GM12872 (cell line): ENCODE measurements at regions not wholly inside any gene's neighbourhood (a gene's known extent, or its start where the extent isn't known, plus 50 kb on each side); places are given as distances from the start of the nearest gene placed in this dataset.

Experiments used
- TF ChIP-seq, protein P1 (sequence below): IDR thresholded peaks from 3 replicates; pipeline ENCODE4 v1.5.1; 2011; ENCODE audit warnings: low read depth, mild to moderate bottlenecking, low read length, moderate library complexity; ENCODE audit not compliant: insufficient read depth

DNA sequence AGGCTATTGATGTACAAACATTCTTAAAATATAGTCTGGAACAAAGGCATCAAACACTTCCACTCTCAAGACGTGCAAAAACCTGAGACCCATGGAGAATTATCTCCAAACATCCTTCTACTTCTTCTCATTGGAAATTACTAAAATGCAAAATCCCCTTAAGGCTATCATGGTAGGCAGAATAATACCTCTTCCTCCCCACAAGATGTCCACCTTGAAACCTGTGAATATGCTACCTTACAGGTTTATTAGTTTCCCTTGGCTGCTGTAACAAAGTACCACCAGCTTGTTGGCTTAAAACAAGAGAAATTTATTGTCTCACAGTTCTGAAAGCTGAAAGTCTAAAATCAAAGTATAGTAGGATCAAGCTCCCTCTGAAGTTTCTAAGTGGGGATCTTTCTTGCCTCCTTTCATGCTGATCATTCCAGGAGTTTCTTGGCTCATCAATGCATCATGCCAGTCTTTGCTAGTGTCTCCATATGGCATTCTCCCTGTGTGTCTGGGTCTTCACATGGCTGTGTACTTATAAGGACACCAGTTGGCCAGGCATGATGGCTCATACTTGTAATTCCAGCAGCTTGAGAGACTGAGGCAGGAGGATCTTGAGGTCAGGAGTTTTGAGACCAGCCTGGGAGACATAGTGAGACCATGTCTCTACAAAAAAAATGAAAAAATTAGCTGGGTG, 163.7 kb upstream of the NCK2 start:
- TF ChIP-seq, protein P1, sequence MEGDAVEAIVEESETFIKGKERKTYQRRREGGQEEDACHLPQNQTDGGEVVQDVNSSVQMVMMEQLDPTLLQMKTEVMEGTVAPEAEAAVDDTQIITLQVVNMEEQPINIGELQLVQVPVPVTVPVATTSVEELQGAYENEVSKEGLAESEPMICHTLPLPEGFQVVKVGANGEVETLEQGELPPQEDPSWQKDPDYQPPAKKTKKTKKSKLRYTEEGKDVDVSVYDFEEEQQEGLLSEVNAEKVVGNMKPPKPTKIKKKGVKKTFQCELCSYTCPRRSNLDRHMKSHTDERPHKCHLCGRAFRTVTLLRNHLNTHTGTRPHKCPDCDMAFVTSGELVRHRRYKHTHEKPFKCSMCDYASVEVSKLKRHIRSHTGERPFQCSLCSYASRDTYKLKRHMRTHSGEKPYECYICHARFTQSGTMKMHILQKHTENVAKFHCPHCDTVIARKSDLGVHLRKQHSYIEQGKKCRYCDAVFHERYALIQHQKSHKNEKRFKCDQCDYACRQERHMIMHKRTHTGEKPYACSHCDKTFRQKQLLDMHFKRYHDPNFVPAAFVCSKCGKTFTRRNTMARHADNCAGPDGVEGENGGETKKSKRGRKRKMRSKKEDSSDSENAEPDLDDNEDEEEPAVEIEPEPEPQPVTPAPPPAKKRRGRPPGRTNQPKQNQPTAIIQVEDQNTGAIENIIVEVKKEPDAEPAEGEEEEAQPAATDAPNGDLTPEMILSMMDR = no peak

DNA sequence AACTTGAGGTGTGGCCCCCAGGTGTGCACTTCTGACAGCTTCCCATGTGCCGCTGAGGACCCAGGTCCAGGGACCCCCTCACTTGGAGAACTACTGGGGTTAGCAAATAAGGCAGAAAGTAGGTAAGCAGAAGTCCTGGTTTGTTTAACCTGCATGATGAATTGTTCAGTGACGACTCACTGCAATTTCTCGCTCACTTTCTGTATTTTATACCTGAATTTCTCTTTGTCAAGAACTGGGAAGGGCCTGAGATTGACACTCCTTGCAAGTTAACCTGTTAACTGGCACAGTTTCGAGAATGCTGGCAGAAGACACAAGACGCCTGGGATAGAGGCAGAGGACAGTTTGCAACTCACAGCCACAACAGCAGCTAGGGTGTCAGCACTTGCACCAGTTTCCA, 164.5 kb upstream of the NCK2 start:
- TF ChIP-seq, protein P1 = no peak

DNA sequence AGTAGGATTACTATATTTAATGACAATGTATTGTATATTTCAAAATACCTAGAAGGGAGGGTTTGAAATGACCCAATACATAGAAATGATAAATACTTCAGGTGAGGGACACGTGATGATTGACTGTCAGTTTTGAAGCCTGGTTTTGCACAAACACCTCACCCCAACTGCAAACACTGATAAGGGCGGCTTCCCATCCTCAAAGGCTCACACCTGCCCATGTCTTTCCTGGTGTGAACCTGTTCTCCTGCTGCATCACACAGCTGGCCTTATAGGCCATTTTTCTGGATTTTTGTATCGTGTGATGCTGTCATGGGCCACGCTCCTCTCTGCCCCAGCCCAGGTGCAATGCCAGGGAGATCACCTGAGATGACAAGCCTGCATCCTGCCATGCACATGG, 166.5 kb upstream of the NCK2 start:
- TF ChIP-seq, protein P1 = no peak

DNA sequence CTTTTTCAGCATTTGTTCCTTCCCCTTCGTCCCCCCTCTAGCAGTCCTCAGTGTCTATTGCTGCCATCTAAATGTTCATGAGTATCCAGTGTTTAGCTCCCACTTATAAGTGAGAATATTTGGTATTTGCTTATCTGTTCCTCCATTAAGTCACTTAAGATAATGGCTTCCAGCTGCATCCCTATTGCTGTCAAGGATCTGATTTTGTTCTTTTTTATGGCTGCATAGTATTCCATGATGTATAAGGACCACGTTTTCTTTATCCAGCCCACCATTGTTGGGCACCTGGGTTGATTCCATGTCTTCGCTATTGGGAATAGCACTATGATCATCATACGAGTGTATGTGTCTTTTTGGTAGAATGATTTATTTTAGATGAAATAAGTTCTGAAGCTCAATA, 166.9 kb upstream of the NCK2 start:
- TF ChIP-seq, protein P1 = no peak

DNA sequence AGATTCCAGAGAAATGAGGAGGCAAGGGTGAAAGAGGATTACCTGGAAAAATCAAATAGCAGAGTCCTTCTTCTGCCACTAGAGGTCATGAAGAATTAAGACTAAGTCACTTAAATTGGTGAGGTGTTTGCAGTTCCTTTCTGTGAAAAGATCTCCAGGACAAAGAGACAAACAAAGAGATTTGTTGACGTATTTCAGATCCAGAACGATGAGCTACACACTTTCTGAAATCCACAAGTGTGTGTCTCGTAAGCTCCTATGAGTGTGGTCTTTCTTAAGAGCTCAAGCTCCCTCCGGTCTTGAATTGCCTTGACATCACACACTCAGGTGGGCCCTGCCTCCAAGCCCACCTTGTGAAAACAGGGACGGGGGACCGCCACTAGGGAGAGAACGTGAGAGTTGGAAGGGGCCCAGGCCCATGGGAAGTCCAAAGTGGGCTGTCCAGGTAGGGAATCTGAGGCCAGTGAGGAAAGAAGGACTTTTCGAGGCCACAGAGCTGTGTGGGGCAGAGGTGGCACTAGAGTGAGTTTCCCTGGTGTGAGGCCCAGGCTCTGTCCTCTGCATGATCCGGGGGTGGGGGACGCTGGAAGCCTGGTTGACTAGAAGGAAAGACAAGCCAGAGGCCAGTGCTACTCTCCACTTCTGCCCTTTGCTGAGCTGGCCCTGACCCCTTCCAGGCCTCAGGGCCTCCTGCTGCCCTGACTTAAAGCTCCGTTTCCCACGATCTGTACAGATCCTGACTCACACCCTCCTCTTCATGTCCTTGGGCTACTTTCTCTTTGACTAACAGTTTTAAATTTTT, 168.1 kb upstream of the NCK2 start:
- TF ChIP-seq, protein P1 = peak; percentile 68

DNA sequence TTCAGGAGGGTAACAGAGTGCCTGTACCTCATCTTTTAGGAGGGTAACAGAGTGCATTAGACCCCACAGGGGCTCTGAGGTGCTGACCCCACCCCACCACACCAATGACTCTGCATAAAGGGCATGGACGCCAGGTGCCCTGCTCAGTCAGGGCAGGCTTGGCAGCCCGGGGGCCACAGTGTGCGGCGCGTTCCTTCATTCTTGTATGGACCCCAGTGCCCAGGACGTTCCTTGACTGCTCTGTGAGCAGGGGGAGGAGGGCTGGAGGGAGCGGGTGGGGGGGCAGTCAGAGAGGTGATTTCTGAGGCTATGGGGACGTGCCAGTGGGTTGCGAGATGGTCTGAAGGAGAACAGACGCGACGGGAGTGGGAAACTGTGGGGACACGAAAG, 168.7 kb upstream of the NCK2 start:
- TF ChIP-seq, protein P1 = no peak

DNA sequence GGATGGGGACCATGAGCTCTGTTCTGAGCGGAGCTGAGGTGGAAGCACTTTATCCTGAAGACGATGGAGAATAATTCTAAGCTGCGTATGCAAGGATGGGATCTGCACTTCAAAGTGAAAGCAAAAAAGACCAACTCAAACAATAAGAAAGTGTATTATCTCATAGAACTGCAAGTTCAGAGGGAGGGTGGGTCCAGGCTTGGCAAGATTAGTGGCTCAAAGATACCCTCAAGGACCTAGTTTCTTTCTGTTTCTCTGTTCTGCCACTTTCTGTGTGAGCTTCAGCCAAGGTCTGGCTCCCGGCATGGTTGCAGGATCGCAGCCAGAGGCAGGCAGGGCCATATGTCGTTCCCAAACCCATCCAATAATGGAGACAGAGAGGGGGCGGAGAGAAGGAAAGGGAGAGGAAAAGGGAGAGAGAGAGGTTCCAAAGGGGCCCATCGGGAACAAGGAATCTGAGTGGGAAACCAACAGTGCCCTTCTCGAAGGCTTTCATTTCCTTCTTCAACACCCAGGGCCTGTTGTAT, 169.2 kb upstream of the NCK2 start:
- TF ChIP-seq, protein P1 = no peak
